GM12872 (cell line): ENCODE measurements at regions not wholly inside any gene's neighbourhood (a gene's known extent, or its start where the extent isn't known, plus 50 kb on each side); places are given as distances from the start of the nearest gene placed in this dataset.

Experiments used
- TF ChIP-seq, protein P1 (sequence below): IDR thresholded peaks from 3 replicates; pipeline ENCODE4 v1.5.1; 2011; ENCODE audit warnings: low read depth, mild to moderate bottlenecking, low read length, moderate library complexity; ENCODE audit not compliant: insufficient read depth

DNA sequence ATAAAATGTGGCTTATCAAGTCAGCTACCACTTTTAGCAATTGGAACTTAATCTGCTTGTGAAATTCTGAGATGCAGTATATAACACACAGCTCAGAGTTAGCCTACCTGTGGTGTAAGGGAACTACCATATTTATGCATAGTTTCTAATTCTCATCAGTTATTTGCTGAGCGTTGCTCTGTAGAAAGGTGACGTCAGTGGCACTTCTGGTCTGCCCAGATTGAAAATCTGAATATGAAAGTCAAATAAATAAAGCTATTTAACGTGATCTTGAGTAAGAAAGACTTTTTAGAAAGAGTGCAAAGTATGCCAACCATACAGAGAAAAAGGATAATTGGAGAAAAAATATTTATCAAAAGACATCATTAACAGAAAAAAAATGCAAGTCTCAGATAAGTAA, 938.9 kb upstream of the NOVA1 start:
- TF ChIP-seq, protein P1, sequence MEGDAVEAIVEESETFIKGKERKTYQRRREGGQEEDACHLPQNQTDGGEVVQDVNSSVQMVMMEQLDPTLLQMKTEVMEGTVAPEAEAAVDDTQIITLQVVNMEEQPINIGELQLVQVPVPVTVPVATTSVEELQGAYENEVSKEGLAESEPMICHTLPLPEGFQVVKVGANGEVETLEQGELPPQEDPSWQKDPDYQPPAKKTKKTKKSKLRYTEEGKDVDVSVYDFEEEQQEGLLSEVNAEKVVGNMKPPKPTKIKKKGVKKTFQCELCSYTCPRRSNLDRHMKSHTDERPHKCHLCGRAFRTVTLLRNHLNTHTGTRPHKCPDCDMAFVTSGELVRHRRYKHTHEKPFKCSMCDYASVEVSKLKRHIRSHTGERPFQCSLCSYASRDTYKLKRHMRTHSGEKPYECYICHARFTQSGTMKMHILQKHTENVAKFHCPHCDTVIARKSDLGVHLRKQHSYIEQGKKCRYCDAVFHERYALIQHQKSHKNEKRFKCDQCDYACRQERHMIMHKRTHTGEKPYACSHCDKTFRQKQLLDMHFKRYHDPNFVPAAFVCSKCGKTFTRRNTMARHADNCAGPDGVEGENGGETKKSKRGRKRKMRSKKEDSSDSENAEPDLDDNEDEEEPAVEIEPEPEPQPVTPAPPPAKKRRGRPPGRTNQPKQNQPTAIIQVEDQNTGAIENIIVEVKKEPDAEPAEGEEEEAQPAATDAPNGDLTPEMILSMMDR: no peak

DNA sequence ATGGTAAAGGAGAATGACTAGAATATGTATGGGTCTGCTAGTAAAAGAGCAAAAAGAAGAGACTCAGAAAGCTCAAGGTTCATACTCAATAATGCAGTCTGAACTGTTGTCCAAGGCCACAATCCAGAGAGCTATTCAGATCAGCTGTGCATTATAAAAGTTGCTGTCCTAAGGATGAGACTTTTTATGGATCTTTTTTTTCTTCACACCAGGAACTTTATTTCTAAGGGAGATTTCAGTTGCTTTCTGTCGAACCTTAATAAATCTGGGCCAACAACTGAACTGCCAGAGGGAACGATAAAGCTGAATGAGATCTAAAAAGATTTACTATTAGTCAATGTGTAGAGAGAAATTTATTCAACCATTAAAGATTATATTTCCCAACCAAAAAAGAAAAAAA, 948.3 kb upstream of the NOVA1 start:
- TF ChIP-seq, protein P1: no peak

DNA sequence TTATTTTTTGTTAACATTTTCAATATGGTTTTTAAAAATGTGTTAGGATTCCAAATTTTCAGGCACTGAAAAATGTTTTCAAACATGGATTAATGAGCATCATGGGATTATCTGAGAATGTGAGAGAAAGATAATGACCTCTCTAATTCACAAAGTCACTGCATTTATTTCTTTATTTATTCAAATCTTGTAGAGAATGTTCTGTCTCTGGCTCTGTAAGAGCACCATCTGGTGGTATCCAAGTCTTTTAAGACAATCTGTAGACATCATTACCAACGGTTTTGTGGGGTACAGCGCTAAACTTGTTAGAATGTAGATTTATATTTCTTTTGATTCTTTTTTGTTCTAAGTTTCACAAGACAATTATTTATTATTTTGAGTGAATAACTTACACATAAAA, 956.0 kb upstream of the NOVA1 start:
- TF ChIP-seq, protein P1: no peak

DNA sequence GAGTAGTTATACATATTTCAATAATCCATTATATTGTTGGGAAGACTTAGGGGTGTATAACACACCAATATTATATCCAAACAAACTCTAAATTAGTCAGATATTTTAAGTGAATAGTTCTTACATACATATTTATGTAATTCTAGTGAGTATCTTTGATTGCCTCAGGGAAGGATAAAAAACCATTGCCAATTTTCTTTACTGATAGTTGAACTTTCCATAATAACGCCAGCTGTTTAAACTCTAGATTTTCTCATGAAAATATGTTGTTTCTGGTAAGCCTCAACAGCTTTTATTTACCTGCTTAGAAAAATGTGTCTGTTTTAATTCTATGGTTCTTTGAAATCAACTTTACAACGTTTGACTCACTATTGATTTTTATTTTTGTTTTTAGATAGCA, 959.6 kb upstream of the NOVA1 start:
- TF ChIP-seq, protein P1: no peak

DNA sequence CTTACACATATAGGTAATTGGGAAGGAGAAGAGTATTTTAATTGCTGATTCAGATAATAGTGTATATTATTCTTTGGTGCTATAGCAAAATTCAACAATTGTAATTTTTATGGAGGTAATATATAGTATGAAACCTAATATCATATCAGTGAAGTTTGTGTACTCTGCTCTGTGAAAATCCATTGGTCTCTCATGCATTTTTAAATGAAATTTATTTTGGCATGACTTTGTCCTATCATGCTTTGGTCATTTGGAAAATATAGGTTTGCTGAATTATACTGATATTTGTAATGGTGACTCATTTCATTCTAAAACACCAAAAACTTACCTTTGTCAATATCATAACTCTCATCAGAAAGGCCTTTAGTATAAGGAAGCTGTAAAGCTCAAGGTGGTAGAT, 962.0 kb upstream of the NOVA1 start:
- TF ChIP-seq, protein P1: no peak

DNA sequence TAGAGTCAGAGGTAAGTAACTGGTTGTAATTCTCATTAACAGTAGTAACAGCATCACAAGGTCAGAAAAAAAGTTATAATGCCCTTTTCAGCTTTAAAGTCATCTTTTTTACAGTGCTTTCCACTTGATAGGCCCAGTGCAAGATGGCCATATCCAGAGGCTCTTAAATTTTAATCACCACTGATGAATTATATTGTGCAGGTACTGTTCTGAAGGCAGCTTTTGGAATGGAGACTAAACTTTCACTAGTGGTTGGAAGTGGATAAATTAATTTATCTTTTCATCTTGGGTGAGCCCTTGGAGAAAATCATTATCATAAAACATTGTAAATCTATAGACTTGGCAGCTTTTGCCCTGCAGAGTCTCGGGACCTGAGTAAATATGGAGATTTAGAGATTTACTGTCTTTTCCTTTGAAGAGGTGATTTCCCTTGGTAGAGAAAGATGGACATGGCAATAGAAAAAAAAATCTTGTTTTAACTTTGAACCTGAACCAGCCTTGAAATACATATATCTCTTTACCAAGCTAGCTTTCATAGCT, 969.1 kb upstream of the NOVA1 start:
- TF ChIP-seq, protein P1: no peak

DNA sequence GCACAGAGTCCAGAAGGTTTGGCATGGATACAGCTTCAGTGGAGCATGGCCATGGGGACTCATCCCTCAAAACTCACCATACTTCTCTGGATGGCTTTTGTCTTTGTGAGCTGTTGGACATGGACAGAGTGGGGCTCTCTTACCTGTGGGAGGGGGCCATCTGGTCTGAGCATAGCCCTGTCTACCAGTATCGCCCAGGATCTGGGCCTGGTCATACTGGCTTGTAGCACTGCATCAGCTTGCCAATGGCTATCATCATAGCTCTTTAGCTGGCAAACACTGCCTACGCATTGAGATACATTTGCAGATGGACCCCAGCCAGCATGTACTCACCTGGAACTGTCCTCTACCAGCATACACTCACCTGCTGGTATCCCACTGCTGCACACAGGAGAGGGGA, 975.2 kb upstream of the NOVA1 start:
- TF ChIP-seq, protein P1: no peak

DNA sequence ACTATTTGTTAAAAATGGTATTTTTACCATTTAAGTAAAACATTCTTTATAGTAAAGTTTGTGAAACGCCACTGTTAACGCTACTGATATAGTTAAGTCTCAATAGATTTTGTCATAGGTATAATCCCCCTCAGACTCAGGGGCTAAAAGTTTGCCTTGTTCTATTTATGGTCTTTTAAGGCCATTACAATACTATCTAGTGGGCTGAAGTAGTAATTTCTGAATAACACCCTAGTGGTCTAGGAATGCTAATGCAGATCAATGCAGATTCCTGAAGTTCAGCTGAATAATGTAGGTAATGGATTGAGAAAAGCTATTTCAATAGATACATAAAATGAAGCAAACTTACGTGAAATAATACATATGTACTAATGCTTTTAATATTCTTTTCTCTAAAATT, 989.3 kb upstream of the NOVA1 start:
- TF ChIP-seq, protein P1: no peak
